Common myeloid progenitor, CD34-positive (primary cell): ENCODE measurements at regions not wholly inside any gene's neighbourhood (a gene's known extent, or its start where the extent isn't known, plus 50 kb on each side); places are given as distances from the start of the nearest gene placed in this dataset.

ENCODE experiments used
- CTCF ChIA-PET: fragments of 350-600 bp; sonication (Branson Sonifier 250); formaldehyde crosslinking; loops from one replicate; lab custom pipeline; 2021; ENCODE audit warnings: antibody characterized with exemption; lab: Charles Lee
- POLR2A ChIA-PET: fragments of 350-600 bp; sonication (Branson Sonifier 250); formaldehyde crosslinking; loops from one replicate; lab custom pipeline; 2021; ENCODE audit warnings: antibody characterized with exemption; lab: Charles Lee
- DNase-seq, 3 donors: peaks; one replicate each; pipeline versions ENCODE4 v3.0.0 to v3.0.0-alpha.2; 2013
- H3K27ac ChIP-seq, 2 experiments: 1 replicate in 1 of 2; 2 replicates in 1 of 2; pipeline ENCODE4 v1.7.0; 2013; ENCODE audit warnings: inconsistent platforms in 2 of 2, low read length in 2 of 2, mild to moderate bottlenecking in 2 of 2, low read depth in 1 of 2, moderate library complexity in 1 of 2; ENCODE audit not compliant: severe bottlenecking in 2 of 2, insufficient read depth in 1 of 2, poor library complexity in 1 of 2
- H3K27me3 ChIP-seq, 5 experiments: replicated peaks in 2 of 5; 1 replicate in 3 of 5; 2 replicates in 2 of 5; pipeline versions ENCODE4 v1.6.1 to v1.7.0; 2013; ENCODE audit warnings: low read length in 4 of 5, mild to moderate bottlenecking in 2 of 5, moderate library complexity in 2 of 5, inconsistent platforms in 1 of 5; ENCODE audit not compliant: insufficient read depth in 5 of 5, control insufficient read depth in 4 of 5
- H3K36me3 ChIP-seq, 4 experiments: 1 replicate in 2 of 4; 2 replicates in 2 of 4; pipeline versions ENCODE4 v1.6.1 to v1.7.0; 2013; ENCODE audit warnings: low read length in 3 of 4, control low read depth in 1 of 4, mild to moderate bottlenecking in 1 of 4; ENCODE audit not compliant: control insufficient read depth in 4 of 4, insufficient read depth in 4 of 4
- H3K4me1 ChIP-seq, 4 experiments: 1 replicate in 3 of 4; 2 replicates in 1 of 4; pipeline versions ENCODE4 v1.6.1 to v1.7.1; 2013; ENCODE audit warnings: low read length in 3 of 4, mild to moderate bottlenecking in 3 of 4, control low read depth in 1 of 4, inconsistent platforms in 1 of 4, moderate library complexity in 1 of 4; ENCODE audit not compliant: control insufficient read depth in 4 of 4, insufficient read depth in 4 of 4; ENCODE audit errors: control extremely low read depth in 1 of 4
- H3K4me3 ChIP-seq, 7 experiments: 1 replicate in 4 of 7; 2 replicates in 3 of 7; pipeline versions ENCODE4 v1.5.1 to v1.7.0; 2013; ENCODE audit warnings: mild to moderate bottlenecking in 7 of 7, low read length in 6 of 7, moderate library complexity in 6 of 7, inconsistent platforms in 2 of 7, low read depth in 2 of 7, control low read depth in 1 of 7; ENCODE audit not compliant: insufficient read depth in 4 of 7, control insufficient read depth in 1 of 7; ENCODE audit errors: extremely low read depth in 1 of 7
- H3K9me3 ChIP-seq, 5 experiments: 1 replicate in 4 of 5; 2 replicates in 1 of 5; pipeline versions ENCODE4 v1.6.1 to v1.7.1; 2013; ENCODE audit warnings: low read length in 4 of 5, mild to moderate bottlenecking in 2 of 5, inconsistent platforms in 1 of 5, low read depth in 1 of 5, moderate library complexity in 1 of 5; ENCODE audit not compliant: control insufficient read depth in 4 of 5, insufficient read depth in 2 of 5; ENCODE audit errors: control extremely low read depth in 1 of 5
- WGBS: methylation state at CpG from one replicate; pipeline ENCODE4 v1.1.5; 2013; ENCODE audit not compliant: insufficient coverage; 5-methylcytosine and 5-hydroxymethylcytosine counted together

DNA sequence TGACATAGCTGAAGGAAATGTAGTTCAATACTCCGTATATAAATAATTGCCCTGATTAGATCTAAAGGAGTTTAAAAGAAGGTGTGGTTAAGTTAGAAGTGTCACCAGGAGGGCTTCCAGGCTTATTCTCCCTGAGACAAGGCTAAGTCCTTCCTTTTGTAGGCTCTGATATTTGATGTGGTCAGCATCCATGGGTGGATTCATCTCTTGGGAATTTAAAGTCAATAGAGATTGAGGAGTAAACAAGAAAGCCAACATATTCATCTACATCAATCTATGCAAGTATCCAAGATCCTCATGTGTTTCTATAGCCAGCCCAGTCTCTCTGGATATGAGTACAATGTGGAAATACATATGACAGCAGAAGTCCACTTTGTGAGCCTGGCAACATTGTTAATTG is 76.8 kb downstream of the KCTD12 start:
- H3K27me3 ChIP-seq: no peaks in the 10 kb centered on the region
- no peak for DNase-seq
- H3K36me3 ChIP-seq: no peaks in the 10 kb centered on the region
- H3K9me3 ChIP-seq: peaks cover 0 to 7% (median 3%) of the 10 kb centered on the region in 5 experiments
- H3K27ac ChIP-seq: no peak overlapping the region
- peaks cover 2 to 17% (median 10%) of the 10 kb centered on the region in 4 experiments for H3K4me1 ChIP-seq
- WGBS: no CpG with 5 or more reads among the region's 1 CpG
- H3K4me3 ChIP-seq: no peak overlapping the region
- ChIA-PET POLR2A (no interaction called here), CTCF (no interaction called here)

DNA sequence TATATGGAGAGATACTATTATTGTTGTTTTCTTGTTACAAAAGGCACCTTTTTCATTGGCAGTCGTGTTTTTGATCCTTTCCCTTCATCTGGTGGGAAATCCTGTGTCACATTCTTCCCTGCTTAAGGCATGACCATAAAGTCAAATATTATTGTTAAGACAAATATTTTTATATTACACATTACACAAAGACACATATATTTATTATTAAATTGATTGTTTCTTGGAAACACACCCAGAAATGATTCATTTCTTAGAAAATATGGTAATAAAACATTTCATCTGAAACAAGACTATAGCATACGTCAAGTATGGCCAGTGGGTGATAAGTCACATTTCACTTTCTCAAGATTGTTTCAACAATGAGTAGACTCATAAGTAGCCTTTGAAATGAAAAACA is 77.3 kb downstream of the KCTD12 start:
- CTCF ChIA-PET: no interaction called here
- Histone ChIP-seq H3K4me3 (no peak overlapping the region), H3K36me3 (no peaks in the 10 kb centered on the region), H3K27me3 (no peaks in the 10 kb centered on the region), H3K9me3 (peaks cover 0 to 7% (median 3%) of the 10 kb centered on the region in 5 experiments), H3K4me1 (peaks cover 2 to 14% (median 8%) of the 10 kb centered on the region in 4 experiments), H3K27ac (no peak overlapping the region)
- POLR2A ChIA-PET: no interaction called here
- no peak for DNase-seq
- WGBS: no CpG with 5 or more reads among the region's 2 CpGs

DNA sequence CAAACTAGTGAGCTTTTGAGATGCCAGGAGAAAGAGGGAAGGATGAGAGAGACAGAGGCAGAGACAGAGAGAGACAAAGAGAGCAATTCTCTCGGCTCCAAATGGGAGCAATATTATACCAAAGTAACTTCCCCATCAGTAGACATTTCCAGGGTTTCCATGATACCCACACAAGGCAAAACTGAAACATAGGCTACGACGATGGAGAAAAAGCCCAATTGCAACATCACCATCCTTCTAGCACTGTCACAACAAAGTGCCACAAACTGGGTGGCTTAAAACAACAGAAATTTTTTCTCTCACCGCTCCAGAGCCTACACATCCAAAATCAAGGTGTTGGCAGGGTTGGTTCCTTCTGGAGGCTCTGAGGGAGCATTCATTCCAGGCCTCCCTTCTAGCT is 81.4 kb downstream of the KCTD12 start:
- H3K27ac ChIP-seq: no peak overlapping the region
- peaks cover 3 to 9% (median 4%) of the 10 kb centered on the region in 4 experiments for H3K4me1 ChIP-seq
- POLR2A ChIA-PET: no interaction called here
- CTCF ChIA-PET: interaction anchor here (1.2 kb wide), 1 partner anchor 10 kb away, joined by 3 read pairs; no protein-coding TSS in a partner anchor
- H3K9me3 ChIP-seq: peaks cover 0 to 2% (median 0%) of the 10 kb centered on the region in 5 experiments
- H3K27me3 ChIP-seq: no peaks in the 10 kb centered on the region
- H3K36me3 ChIP-seq: no peaks in the 10 kb centered on the region
- H3K4me3 ChIP-seq: no peak overlapping the region
- 100% methylated on average over 3 of the region's 4 CpGs for WGBS
- DNase-seq: no peak

DNA sequence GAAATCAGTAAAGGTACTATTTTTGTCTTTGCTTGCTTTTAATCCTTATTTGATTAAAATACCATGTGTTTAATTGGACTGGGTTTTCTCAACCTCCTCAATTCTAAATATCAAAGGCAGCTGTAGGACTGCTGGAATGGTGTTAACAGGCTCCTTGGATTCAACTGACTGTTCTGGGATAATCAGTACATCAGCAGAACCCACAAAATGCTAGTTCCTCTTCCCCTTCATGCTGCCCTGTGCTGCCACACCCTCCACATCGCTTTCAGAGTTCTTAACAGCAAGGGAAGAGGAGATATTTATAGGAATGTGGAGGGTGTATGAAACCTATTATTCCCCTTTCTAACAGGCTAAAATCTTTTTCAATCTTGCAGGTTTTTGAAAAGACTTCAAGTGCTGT is 82.4 kb downstream of the KCTD12 start:
- Histone ChIP-seq H3K36me3 (no peaks in the 10 kb centered on the region), H3K4me1 (peaks cover 3 to 12% (median 4%) of the 10 kb centered on the region in 4 experiments), H3K4me3 (no peak overlapping the region), H3K27ac (no peak overlapping the region), H3K27me3 (no peaks in the 10 kb centered on the region), H3K9me3 (no peaks in the 10 kb centered on the region)
- WGBS: no CpG with 5 or more reads among the region's 1 CpG
- ChIA-PET CTCF (no interaction called here), POLR2A (no interaction called here)
- peak in 2 of 3 donors; percentile 53 to 67 for DNase-seq

DNA sequence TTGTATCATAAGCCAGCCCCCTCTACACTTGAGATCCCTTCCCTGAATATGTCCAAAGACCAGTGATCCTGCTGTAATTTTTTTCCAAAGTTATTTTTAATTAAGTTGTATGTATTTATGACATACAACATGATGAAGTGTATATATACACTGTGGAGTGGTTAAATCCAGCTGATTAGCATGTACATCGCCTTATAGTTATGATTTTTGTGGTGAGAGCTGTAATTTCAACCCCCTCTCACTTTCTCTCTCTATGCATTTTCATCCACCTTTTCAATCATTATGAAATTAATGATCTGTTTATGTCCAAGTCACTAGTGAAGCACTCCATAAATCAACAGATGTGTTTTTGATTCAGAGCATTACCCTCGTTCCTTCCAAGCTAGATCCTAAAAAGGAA is 85.3 kb downstream of the KCTD12 start:
- H3K36me3 ChIP-seq: no peaks in the 10 kb centered on the region
- CTCF ChIA-PET: no interaction called here
- no peak for DNase-seq
- no peaks in the 10 kb centered on the region for H3K9me3 ChIP-seq
- H3K4me1 ChIP-seq: peaks cover 3 to 14% (median 7%) of the 10 kb centered on the region in 4 experiments
- no peak overlapping the region for H3K27ac ChIP-seq
- H3K4me3 ChIP-seq: no peak overlapping the region
- no peaks in the 10 kb centered on the region for H3K27me3 ChIP-seq
- POLR2A ChIA-PET: no interaction called here
- 100% methylated on average over 1 of the region's 2 CpGs for WGBS

DNA sequence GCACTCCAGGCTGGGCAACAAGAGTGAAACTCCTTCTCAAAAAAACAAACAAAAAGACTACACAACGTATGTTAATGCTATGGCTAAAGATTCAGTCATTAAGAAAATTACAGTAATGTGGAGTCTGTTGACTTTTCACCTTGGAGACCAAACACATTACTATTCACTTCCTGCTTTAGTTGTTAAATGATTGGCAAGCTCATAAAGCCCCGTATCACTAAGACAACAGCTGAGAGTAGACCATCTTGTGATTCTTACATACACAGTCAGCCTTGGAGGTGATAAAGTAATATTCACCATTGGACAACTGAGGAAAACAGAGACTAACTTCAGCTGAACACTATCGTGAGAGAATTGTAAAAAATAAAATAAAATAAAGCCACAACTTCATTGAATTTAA is 86.5 kb downstream of the KCTD12 start:
- CTCF ChIA-PET: no interaction called here
- no CpG with 5 or more reads among the region's 3 CpGs for WGBS
- Histone ChIP-seq H3K9me3 (no peaks in the 10 kb centered on the region), H3K4me1 (peaks cover 3 to 11% (median 7%) of the 10 kb centered on the region in 4 experiments), H3K36me3 (no peaks in the 10 kb centered on the region), H3K27me3 (no peaks in the 10 kb centered on the region), H3K27ac (no peak overlapping the region), H3K4me3 (no peak overlapping the region)
- peak in 2 of 3 donors; percentile 82 to 90 for DNase-seq
- POLR2A ChIA-PET: no interaction called here

DNA sequence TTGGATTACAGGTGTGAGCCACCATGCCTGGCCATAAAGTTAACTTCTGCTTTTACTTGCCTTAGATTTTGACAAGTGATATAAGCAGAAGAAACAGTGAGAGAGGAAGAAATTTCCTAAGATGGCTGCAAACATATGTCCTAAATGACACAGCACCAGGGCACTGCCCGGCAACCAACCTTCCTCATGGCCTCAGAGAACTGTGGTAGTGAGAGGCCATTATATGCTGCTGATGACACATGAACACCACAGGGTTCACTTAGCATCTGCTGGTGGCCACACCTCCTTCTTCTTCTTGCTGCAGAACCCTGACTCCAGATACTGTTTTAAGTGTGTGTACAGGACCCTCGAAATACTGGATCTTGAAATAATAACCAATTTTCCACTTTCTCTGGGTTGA is 88.2 kb downstream of the KCTD12 start:
- H3K27ac ChIP-seq: no peak overlapping the region
- H3K4me3 ChIP-seq: no peak overlapping the region
- H3K4me1 ChIP-seq: peaks cover 0 to 8% (median 3%) of the 10 kb centered on the region in 4 experiments
- WGBS: no CpG with 5 or more reads among the region's 2 CpGs
- DNase-seq: peak in 2 of 3 donors; percentile 82 to 90
- no peaks in the 10 kb centered on the region for H3K36me3 ChIP-seq
- POLR2A ChIA-PET: no interaction called here
- no peaks in the 10 kb centered on the region for H3K27me3 ChIP-seq
- CTCF ChIA-PET: no interaction called here
- H3K9me3 ChIP-seq: no peaks in the 10 kb centered on the region
